NCI-H1092 treated with DMSO at 0.1 percent for 48 hours (cell line): ENCODE measurements at regions not wholly inside any gene's neighbourhood (a gene's known extent, or its start where the extent isn't known, plus 50 kb on each side); places are given as distances from the start of the nearest gene placed in this dataset.

Experiments used
- DNase-seq: peaks from one replicate; lab custom pipeline; 2025; lab: John Stamatoyannopoulos, UW

GRCh38 chr2:147648471-147648870, 196.4 kb upstream of the ACVR2A start:
- no peak for DNase-seq

- no peak for DNase-seq
These were observed 197.0 kb upstream of the ACVR2A start for GRCh38 chr2:147647816-147648215.

GRCh38 chr2:147646818-147647468, 197.9 kb upstream of the ACVR2A start:
- no peak for DNase-seq

- DNase-seq = no peak
These were observed 200.3 kb upstream of the ACVR2A start for GRCh38 chr2:147644491-147644890.

- no peak for DNase-seq
These were observed 202.1 kb upstream of the ACVR2A start for GRCh38 chr2:147642765-147643164.

GRCh38 chr2:147641651-147642050, 203.2 kb upstream of the ACVR2A start:
- DNase-seq = no peak

GRCh38 chr2:147639891-147640290, 204.9 kb upstream of the ACVR2A start:
- no peak for DNase-seq

- DNase-seq = no peak
These were observed 205.4 kb upstream of the ACVR2A start for GRCh38 chr2:147639386-147639785.

GRCh38 chr2:147636886-147637285, 207.9 kb upstream of the ACVR2A start:
- DNase-seq = no peak

GRCh38 chr2:147636238-147636882, 208.5 kb upstream of the ACVR2A start:
- DNase-seq = no peak

GRCh38 chr2:147634826-147635225, 210.0 kb upstream of the ACVR2A start:
- DNase-seq = no peak

- DNase-seq = no peak
These were observed 212.6 kb upstream of the ACVR2A start for GRCh38 chr2:147632198-147632597.

GRCh38 chr2:147631294-147631693, 213.5 kb upstream of the ACVR2A start:
- DNase-seq = no peak

- no peak for DNase-seq
These were observed 214.2 kb upstream of the ACVR2A start for GRCh38 chr2:147630585-147630984.

GRCh38 chr2:147628971-147629421, 215.8 kb upstream of the ACVR2A start:
- no peak for DNase-seq

- no peak for DNase-seq
These were observed 221.5 kb upstream of the ACVR2A start for GRCh38 chr2:147623328-147623727.

- DNase-seq = no peak
These were observed 223.1 kb upstream of the ACVR2A start for GRCh38 chr2:147621656-147622197.

GRCh38 chr2:147619808-147620207, 225.0 kb upstream of the ACVR2A start:
- no peak for DNase-seq

GRCh38 chr2:147615726-147616125, 229.1 kb upstream of the ACVR2A start:
- DNase-seq = no peak

GRCh38 chr2:147614979-147615470, 229.8 kb upstream of the ACVR2A start:
- no peak for DNase-seq

- no peak for DNase-seq
These were observed 230.4 kb upstream of the ACVR2A start for GRCh38 chr2:147614471-147614870.

GRCh38 chr2:147610496-147611040, 234.3 kb upstream of the ACVR2A start:
- DNase-seq = no peak

GRCh38 chr2:147609301-147609700, 235.5 kb upstream of the ACVR2A start:
- DNase-seq = no peak
